ENCODE measurements at regions not wholly inside any gene's neighbourhood (a gene's known extent, or its start where the extent isn't known, plus 50 kb on each side); places are given as distances from the start of the nearest gene placed in this dataset.
"Not testable (repeated sequence)": the region's sequence is repeated elsewhere in the genome, so short reads cannot be mapped to it uniquely, and the experiment has no call there.

GRCh38 chr3:40949347-40949746 is 250.0 kb upstream of the CTNNB1 start:
- DNase-seq (ENCODE audit: low read depth in 2 of 2) = not testable (repeated sequence)

- DNase-seq (ENCODE audit: low read depth in 2 of 2) = no peak
Measured at GRCh38 chr3:40951636-40952035, 247.7 kb upstream of the CTNNB1 start.

- no peak for DNase-seq (ENCODE audit: low read depth in 2 of 2)
Measured at GRCh38 chr3:40961104-40961857, 238.0 kb upstream of the CTNNB1 start.

GRCh38 chr3:40962721-40963120 is 236.6 kb upstream of the CTNNB1 start:
- DNase-seq (ENCODE audit: low read depth in 2 of 2) = no peak

GRCh38 chr3:40968666-40969065 is 230.6 kb upstream of the CTNNB1 start:
- DNase-seq (ENCODE audit: low read depth in 2 of 2) = no peak

- no peak for DNase-seq (ENCODE audit: low read depth in 2 of 2)
Measured at GRCh38 chr3:40969341-40969740, 230.0 kb upstream of the CTNNB1 start.

GRCh38 chr3:40969756-40970466 is 229.4 kb upstream of the CTNNB1 start:
- DNase-seq (ENCODE audit: low read depth in 2 of 2) = no peak

GRCh38 chr3:40971191-40972168 is 227.8 kb upstream of the CTNNB1 start:
- DNase-seq (ENCODE audit: low read depth in 2 of 2) = no peak

GRCh38 chr3:40972350-40972749 is 227.0 kb upstream of the CTNNB1 start:
- DNase-seq (ENCODE audit: low read depth in 2 of 2) = no peak

GRCh38 chr3:40973141-40973540 is 226.2 kb upstream of the CTNNB1 start:
- no peak for DNase-seq (ENCODE audit: low read depth in 2 of 2)

GRCh38 chr3:40975711-40976121 is 223.6 kb upstream of the CTNNB1 start:
- DNase-seq (ENCODE audit: low read depth in 2 of 2) = no peak

- no peak for DNase-seq (ENCODE audit: low read depth in 2 of 2)
Measured at GRCh38 chr3:40976241-40976640, 223.1 kb upstream of the CTNNB1 start.

GRCh38 chr3:40978442-40978841 is 220.9 kb upstream of the CTNNB1 start:
- no peak for DNase-seq (ENCODE audit: low read depth in 2 of 2)

- no peak for DNase-seq (ENCODE audit: low read depth in 2 of 2)
Measured at GRCh38 chr3:40979962-40980361, 219.3 kb upstream of the CTNNB1 start.

GRCh38 chr3:40980467-40980866 is 218.8 kb upstream of the CTNNB1 start:
- DNase-seq (ENCODE audit: low read depth in 2 of 2) = no peak

GRCh38 chr3:40985195-40985594 is 214.1 kb upstream of the CTNNB1 start:
- no peak for DNase-seq (ENCODE audit: low read depth in 2 of 2)

GRCh38 chr3:40988468-40988867 is 210.8 kb upstream of the CTNNB1 start:
- DNase-seq (ENCODE audit: low read depth in 2 of 2) = no peak

GRCh38 chr3:40989141-40990061 is 209.9 kb upstream of the CTNNB1 start:
- no peak for DNase-seq (ENCODE audit: low read depth in 2 of 2)

- no peak for DNase-seq (ENCODE audit: low read depth in 2 of 2)
Measured at GRCh38 chr3:40990062-40990456, 209.2 kb upstream of the CTNNB1 start.

- no peak for DNase-seq (ENCODE audit: low read depth in 2 of 2)
Measured at GRCh38 chr3:40992023-40992422, 207.3 kb upstream of the CTNNB1 start.

GRCh38 chr3:40994611-40995010 is 204.7 kb upstream of the CTNNB1 start:
- DNase-seq (ENCODE audit: low read depth in 2 of 2) = no peak

Data from activated CD8-positive, alpha-beta memory T cell treated with anti-CD3 and anti-CD28 coated beads for 4 hours (primary cell).